Glutamatergic neuron (in vitro differentiated cells): ENCODE measurements at regions not wholly inside any gene's neighbourhood (a gene's known extent, or its start where the extent isn't known, plus 50 kb on each side); places are given as distances from the start of the nearest gene placed in this dataset.

Experiments used
- DNase-seq: peaks from one replicate; pipeline ENCODE4 v3.0.0; 2022
- H3K27ac Mint-ChIP-seq: one replicate; pipeline ENCODE4 v1.8.0; 2020; ENCODE audit warnings: mild to moderate bottlenecking, mixed read lengths, inconsistent platforms; ENCODE audit not compliant: unreplicated experiment
- H3K27me3 Mint-ChIP-seq: one replicate; pipeline ENCODE4 v1.8.0; 2020; ENCODE audit warnings: mild to moderate bottlenecking, moderate library complexity, mixed read lengths, inconsistent platforms; ENCODE audit not compliant: unreplicated experiment
- H3K36me3 Mint-ChIP-seq: one replicate; pipeline ENCODE4 v1.8.0; 2020; ENCODE audit warnings: mild to moderate bottlenecking, mixed read lengths, inconsistent platforms; ENCODE audit not compliant: unreplicated experiment
- H3K4me1 Mint-ChIP-seq: one replicate; pipeline ENCODE4 v1.8.0; 2020; ENCODE audit warnings: mild to moderate bottlenecking, low read depth, mixed read lengths, inconsistent platforms; ENCODE audit not compliant: unreplicated experiment
- H3K4me3 Mint-ChIP-seq: one replicate; pipeline ENCODE4 v1.8.0; 2020; ENCODE audit warnings: mild to moderate bottlenecking, mixed read lengths, inconsistent platforms; ENCODE audit not compliant: unreplicated experiment
- H3K9me3 Mint-ChIP-seq: one replicate; pipeline ENCODE4 v1.8.0; 2020; ENCODE audit warnings: mild to moderate bottlenecking, moderate library complexity, mixed read lengths, inconsistent platforms; ENCODE audit not compliant: unreplicated experiment
- CTCF ChIP-seq: fragments of 200-600 bp; sonication (generic); IDR thresholded peaks from one replicate; pipeline ENCODE4 v1.5.0; 2021; ENCODE audit not compliant: partially characterized antibody, unreplicated experiment

- no peaks in the 10 kb centered on the region for H3K9me3 Mint-ChIP-seq
- no peak for TF ChIP-seq CTCF
Observed at GRCh38 chr9:108476574-108476973, 379.2 kb downstream of the ACTL7B start.

GRCh38 chr9:108475813-108476212 is 380.0 kb downstream of the ACTL7B start:
- Mint-ChIP-seq H3K4me1 (peaks cover 4% of the 10 kb centered on the region), H3K27ac (no peak overlapping the region)

More at GRCh38 chr9:108476574-108476973, 379.2 kb downstream of the ACTL7B start:
- H3K36me3 Mint-ChIP-seq: no peaks in the 10 kb centered on the region
- no peaks in the 10 kb centered on the region for H3K27me3 Mint-ChIP-seq
- H3K27ac Mint-ChIP-seq: no peak overlapping the region
- no peak for DNase-seq
- H3K4me3 Mint-ChIP-seq: no peak overlapping the region
- H3K4me1 Mint-ChIP-seq: peaks cover 4% of the 10 kb centered on the region

GRCh38 chr9:108474356-108474755 is 381.4 kb downstream of the ACTL7B start:
- Mint-ChIP-seq H3K36me3 (no peaks in the 10 kb centered on the region), H3K27ac (no peak overlapping the region), H3K27me3 (no peaks in the 10 kb centered on the region), H3K4me3 (no peak overlapping the region), H3K4me1 (peaks cover 4% of the 10 kb centered on the region), H3K9me3 (no peaks in the 10 kb centered on the region)
- DNase-seq: no peak
- TF ChIP-seq CTCF: no peak

More at GRCh38 chr9:108475813-108476212, 380.0 kb downstream of the ACTL7B start:
- H3K9me3 Mint-ChIP-seq: no peaks in the 10 kb centered on the region
- H3K36me3 Mint-ChIP-seq: no peaks in the 10 kb centered on the region
- no peak for DNase-seq
- no peak for TF ChIP-seq CTCF
- no peak overlapping the region for H3K4me3 Mint-ChIP-seq
- H3K27me3 Mint-ChIP-seq: no peaks in the 10 kb centered on the region

GRCh38 chr9:108473209-108474112 is 382.3 kb downstream of the ACTL7B start:
- Mint-ChIP-seq H3K36me3 (no peaks in the 10 kb centered on the region), H3K9me3 (no peaks in the 10 kb centered on the region), H3K4me1 (peaks cover 4% of the 10 kb centered on the region), H3K27ac (no peak overlapping the region), H3K27me3 (no peaks in the 10 kb centered on the region), H3K4me3 (no peak overlapping the region)
- no peak for DNase-seq
- no peak for TF ChIP-seq CTCF

GRCh38 chr9:108469654-108470053 is 386.1 kb downstream of the ACTL7B start:
- no peak overlapping the region for H3K4me3 Mint-ChIP-seq
- no peak for TF ChIP-seq CTCF
- H3K36me3 Mint-ChIP-seq: no peaks in the 10 kb centered on the region
- no peak for DNase-seq
- H3K4me1 Mint-ChIP-seq: peaks cover 4% of the 10 kb centered on the region
- no peaks in the 10 kb centered on the region for H3K9me3 Mint-ChIP-seq
- H3K27ac Mint-ChIP-seq: no peak overlapping the region
- no peaks in the 10 kb centered on the region for H3K27me3 Mint-ChIP-seq
